ENCODE measurements at regions not wholly inside any gene's neighbourhood (a gene's known extent, or its start where the extent isn't known, plus 50 kb on each side); places are given as distances from the start of the nearest gene placed in this dataset.
A peak's percentile ranks its signal among the peaks of the same experiment; 100 is the strongest.

DNA sequence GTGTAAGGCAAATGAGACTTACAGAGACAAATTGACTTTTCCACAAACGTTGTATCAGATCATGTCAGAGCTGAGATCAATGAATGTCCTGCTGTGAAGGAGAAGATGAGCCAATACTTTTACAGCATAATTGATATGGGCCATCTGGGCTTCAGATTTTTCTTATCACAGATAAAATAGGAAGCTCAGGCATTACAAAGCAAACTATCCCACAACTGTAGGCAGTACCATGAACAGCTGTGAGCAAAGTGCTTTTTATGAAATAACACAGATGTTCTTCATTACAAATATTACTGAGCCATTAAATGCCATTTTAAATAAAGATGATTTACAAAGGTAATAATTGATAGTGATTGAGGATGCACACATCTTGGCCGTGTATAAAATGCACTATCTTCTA lies 852.3 kb downstream of the OTOL1 start:
- Histone ChIP-seq H3K9me3 (ENCODE audit: low read length) (no peaks in the 10 kb centered on the region), H3K4me1 (ENCODE audit: insufficient read depth, low read length) (peaks cover 11% of the 10 kb centered on the region), H3K9ac (ENCODE audit: low read length) (no peak overlapping the region), H3K27ac (ENCODE audit: low read depth, low read length) (no peak overlapping the region), H3K36me3 (ENCODE audit: insufficient read depth, low read length) (no peaks in the 10 kb centered on the region), H3K4me3 (ENCODE audit: low read depth in 1 of 2, low read length in 2 of 2) (no peak overlapping the region), H3K27me3 (ENCODE audit: control insufficient read depth in 1 of 2, insufficient read depth in 2 of 2, low read length in 2 of 2) (no peaks in the 10 kb centered on the region)

DNA sequence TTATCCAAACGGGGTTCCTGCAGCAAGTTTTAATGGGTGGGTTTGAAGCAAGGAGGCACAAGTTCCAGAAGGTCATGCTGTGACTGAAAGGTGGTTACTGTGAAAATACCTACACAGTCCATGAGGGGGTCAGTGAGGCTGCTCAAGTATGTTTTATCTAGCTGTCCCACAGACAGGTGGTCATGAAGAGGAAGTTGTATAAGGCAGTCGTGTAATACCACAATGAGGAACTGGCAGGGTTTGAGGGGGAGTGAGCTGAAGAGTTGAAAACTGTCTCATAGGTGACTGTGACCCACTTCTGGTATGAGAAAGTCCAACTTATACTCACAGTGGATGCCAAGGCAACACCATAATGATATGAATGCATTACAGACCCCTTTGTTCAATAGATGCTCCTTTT lies 856.8 kb downstream of the OTOL1 start:
- no peak overlapping the region for H3K9ac ChIP-seq (ENCODE audit: low read length)
- no peak overlapping the region for H3K4me3 ChIP-seq (ENCODE audit: low read depth in 1 of 2, low read length in 2 of 2)
- no peaks in the 10 kb centered on the region for H3K9me3 ChIP-seq (ENCODE audit: low read length)
- H3K27me3 ChIP-seq (ENCODE audit: control insufficient read depth in 1 of 2, insufficient read depth in 2 of 2, low read length in 2 of 2): no peaks in the 10 kb centered on the region
- peaks cover 12% of the 10 kb centered on the region for H3K4me1 ChIP-seq (ENCODE audit: insufficient read depth, low read length)
- H3K27ac ChIP-seq (ENCODE audit: low read depth, low read length): no peak overlapping the region
- H3K36me3 ChIP-seq (ENCODE audit: insufficient read depth, low read length): no peaks in the 10 kb centered on the region

DNA sequence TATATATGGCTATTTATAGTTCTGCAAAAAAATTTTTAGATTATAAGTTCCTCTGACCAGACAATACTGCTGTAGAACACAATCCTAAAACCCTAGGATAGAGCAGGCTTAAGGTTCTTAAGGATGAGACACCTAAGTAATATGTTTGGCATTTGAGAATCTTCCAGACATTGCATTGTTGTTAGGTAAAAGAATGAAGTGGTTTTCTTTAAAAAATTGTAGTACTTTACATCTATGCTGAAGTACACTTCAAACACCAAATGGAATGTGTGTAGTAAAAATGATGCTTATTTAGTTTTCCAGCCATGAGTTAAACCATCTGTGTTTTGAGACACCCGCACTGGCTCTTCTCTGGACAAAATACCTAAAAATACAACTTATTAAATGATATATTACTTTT lies 857.7 kb downstream of the OTOL1 start:
- no peaks in the 10 kb centered on the region for H3K36me3 ChIP-seq (ENCODE audit: insufficient read depth, low read length)
- peaks cover 8% of the 10 kb centered on the region for H3K4me1 ChIP-seq (ENCODE audit: insufficient read depth, low read length)
- H3K27ac ChIP-seq (ENCODE audit: low read depth, low read length): peak overlapping the region; percentile 21
- no peaks in the 10 kb centered on the region for H3K9me3 ChIP-seq (ENCODE audit: low read length)
- H3K27me3 ChIP-seq (ENCODE audit: control insufficient read depth in 1 of 2, insufficient read depth in 2 of 2, low read length in 2 of 2): no peaks in the 10 kb centered on the region
- H3K4me3 ChIP-seq (ENCODE audit: low read depth in 1 of 2, low read length in 2 of 2): no peak overlapping the region
- H3K9ac ChIP-seq (ENCODE audit: low read length): no peak overlapping the region

DNA sequence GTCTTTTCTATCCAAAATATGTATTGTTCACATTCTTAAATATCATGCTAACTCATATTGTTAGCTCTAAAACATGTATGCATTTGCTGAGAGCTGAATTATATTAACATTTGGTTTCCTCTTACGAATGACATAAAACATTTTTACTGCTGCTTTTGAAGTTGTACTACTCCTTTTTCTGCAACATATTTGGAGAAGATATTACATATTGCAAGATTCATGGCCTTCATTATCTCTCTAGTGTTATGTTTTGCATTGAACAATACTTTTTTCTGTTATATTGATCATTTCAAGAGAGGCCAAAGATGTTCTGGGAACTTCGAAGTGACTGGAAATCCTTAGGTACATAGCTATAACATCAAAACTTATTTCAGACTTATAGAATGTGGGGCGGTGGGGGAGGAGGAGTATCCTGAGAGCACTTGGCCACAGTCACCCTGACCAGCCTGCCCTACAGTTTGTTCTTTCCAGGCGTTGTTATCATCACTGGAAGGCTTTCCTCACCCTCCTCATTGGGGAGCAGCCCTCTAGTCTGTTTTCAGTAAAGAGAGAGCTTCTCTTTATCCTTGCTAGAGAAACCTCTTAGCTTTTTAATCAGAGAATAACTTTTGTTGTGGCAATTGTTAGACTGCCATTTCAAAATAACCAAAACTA lies 868.6 kb downstream of the OTOL1 start:
- H3K9ac ChIP-seq (ENCODE audit: low read length): no peak overlapping the region
- no peak overlapping the region for H3K4me3 ChIP-seq (ENCODE audit: low read depth in 1 of 2, low read length in 2 of 2)
- no peak overlapping the region for H3K27ac ChIP-seq (ENCODE audit: low read depth, low read length)
- no peaks in the 10 kb centered on the region for H3K27me3 ChIP-seq (ENCODE audit: control insufficient read depth in 1 of 2, insufficient read depth in 2 of 2, low read length in 2 of 2)
- H3K9me3 ChIP-seq (ENCODE audit: low read length): no peaks in the 10 kb centered on the region
- H3K36me3 ChIP-seq (ENCODE audit: insufficient read depth, low read length): no peaks in the 10 kb centered on the region
- H3K4me1 ChIP-seq (ENCODE audit: insufficient read depth, low read length): peaks cover 41% of the 10 kb centered on the region

DNA sequence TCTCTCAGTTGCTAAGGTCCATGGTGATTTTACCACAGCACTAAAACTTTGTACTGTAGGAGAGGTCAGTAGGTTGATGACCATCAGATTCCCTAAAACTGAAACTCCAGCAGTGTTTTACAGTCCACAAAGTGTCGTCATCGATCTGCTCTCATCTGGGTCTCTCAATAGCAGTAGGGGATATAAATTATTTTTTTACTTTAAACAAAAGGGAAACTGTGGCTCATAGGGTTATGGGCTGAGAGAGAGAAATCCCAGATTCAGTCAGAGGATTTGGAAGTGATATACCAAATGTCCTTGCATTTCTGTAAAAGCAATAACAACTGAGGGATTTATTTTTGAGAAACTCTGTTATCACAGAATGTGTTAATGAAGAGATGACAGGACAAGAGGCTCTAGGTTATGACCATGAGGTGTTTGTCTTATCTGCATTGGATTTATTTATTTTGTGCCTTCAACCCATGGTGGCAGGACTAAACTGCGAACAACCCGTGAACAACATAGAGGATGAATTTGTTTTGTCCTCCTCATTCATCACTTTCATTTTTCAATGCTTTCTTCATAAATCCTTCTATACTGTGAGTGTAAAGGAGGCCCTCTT lies 869.7 kb downstream of the OTOL1 start:
- H3K27ac ChIP-seq (ENCODE audit: low read depth, low read length): no peak overlapping the region
- no peak overlapping the region for H3K4me3 ChIP-seq (ENCODE audit: low read depth in 1 of 2, low read length in 2 of 2)
- H3K9me3 ChIP-seq (ENCODE audit: low read length): no peaks in the 10 kb centered on the region
- peaks cover 41% of the 10 kb centered on the region for H3K4me1 ChIP-seq (ENCODE audit: insufficient read depth, low read length)
- H3K36me3 ChIP-seq (ENCODE audit: insufficient read depth, low read length): no peaks in the 10 kb centered on the region
- H3K27me3 ChIP-seq (ENCODE audit: control insufficient read depth in 1 of 2, insufficient read depth in 2 of 2, low read length in 2 of 2): no peaks in the 10 kb centered on the region
- no peak overlapping the region for H3K9ac ChIP-seq (ENCODE audit: low read length)

DNA sequence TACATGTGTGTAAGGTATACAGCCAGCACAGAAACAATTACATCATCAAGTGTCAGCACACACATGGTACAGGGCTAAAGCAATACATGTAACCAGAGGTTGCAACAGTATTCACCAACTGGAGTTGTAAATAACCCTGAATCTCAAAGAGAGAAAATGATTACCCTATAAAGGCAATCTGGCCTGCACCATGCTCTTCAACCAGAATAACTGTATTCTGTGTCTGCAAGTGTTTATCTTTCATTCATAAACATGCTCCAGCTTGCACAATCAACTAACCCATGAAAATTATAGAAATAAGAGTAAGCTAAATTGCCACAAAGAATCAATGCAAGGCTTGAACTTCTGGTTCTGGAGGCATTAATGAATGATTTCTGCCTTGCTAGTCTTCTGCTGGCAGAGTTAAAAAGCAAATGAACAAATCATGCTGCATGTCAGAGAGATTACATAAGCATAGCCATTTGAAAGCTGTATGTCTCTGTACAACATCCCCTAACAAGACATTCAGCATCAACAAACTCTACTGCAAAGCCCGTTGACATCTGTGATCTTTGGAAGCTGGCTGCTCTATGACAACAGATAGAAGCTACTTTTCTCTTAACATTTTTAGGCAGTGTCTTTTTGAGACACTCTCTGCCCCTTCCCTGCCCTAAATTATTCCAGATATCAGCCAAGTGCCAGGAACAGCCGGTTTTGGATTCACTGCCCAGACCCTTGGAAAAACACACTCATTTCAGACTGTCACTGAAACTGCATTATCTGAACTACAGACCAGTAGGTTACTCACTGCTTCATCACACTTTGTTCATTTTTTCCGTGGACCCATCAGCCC lies 871.0 kb downstream of the OTOL1 start:
- no peaks in the 10 kb centered on the region for H3K9me3 ChIP-seq (ENCODE audit: low read length)
- H3K9ac ChIP-seq (ENCODE audit: low read length): no peak overlapping the region
- no peaks in the 10 kb centered on the region for H3K27me3 ChIP-seq (ENCODE audit: control insufficient read depth in 1 of 2, insufficient read depth in 2 of 2, low read length in 2 of 2)
- no peak overlapping the region for H3K27ac ChIP-seq (ENCODE audit: low read depth, low read length)
- H3K4me1 ChIP-seq (ENCODE audit: insufficient read depth, low read length): peaks cover 41% of the 10 kb centered on the region
- no peak overlapping the region for H3K4me3 ChIP-seq (ENCODE audit: low read depth in 1 of 2, low read length in 2 of 2)
- H3K36me3 ChIP-seq (ENCODE audit: insufficient read depth, low read length): no peaks in the 10 kb centered on the region

DNA sequence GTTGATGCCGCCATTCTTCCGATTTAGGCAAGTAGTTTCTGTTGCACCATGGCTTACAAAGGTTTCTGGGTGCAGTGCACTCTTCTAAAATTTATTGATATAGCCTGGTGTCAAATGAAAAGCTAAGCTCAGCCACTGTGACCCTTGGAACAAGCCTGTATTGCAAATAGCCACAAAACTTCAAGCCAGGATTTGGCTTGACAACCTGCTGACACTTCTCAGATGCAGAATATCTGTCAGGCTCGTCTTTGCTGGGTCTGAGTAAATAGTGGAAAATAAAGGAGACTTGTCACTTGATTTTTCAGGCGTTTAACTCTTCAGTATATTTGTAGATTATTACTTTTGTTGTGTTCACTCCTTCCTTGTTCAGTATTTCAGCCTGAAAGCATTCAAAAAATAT lies 871.8 kb downstream of the OTOL1 start:
- Histone ChIP-seq H3K27me3 (ENCODE audit: control insufficient read depth in 1 of 2, insufficient read depth in 2 of 2, low read length in 2 of 2) (no peaks in the 10 kb centered on the region), H3K27ac (ENCODE audit: low read depth, low read length) (no peak overlapping the region), H3K9ac (ENCODE audit: low read length) (no peak overlapping the region), H3K9me3 (ENCODE audit: low read length) (no peaks in the 10 kb centered on the region), H3K4me3 (ENCODE audit: low read depth in 1 of 2, low read length in 2 of 2) (no peak overlapping the region), H3K4me1 (ENCODE audit: insufficient read depth, low read length) (peaks cover 41% of the 10 kb centered on the region), H3K36me3 (ENCODE audit: insufficient read depth, low read length) (no peaks in the 10 kb centered on the region)

DNA sequence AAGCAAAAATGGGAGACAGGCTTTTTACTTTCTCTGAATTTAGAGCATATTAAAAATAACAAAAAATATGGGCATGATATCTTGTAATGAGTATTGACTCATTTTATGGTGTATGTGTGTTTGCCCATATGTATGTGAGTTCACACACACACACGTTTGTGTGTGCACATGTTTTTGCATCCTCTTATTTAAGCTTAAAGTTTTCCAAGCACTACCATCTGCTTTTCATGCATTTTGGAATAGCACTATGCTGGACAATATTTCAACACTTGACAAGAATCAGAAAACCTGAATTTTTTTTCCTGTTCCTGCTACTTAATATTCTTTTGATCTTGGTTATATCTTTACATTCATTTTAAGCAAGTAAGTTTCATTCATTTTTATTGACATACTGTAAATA lies 872.7 kb downstream of the OTOL1 start:
- H3K4me1 ChIP-seq (ENCODE audit: insufficient read depth, low read length): peaks cover 41% of the 10 kb centered on the region
- H3K9me3 ChIP-seq (ENCODE audit: low read length): no peaks in the 10 kb centered on the region
- no peak overlapping the region for H3K4me3 ChIP-seq (ENCODE audit: low read depth in 1 of 2, low read length in 2 of 2)
- H3K36me3 ChIP-seq (ENCODE audit: insufficient read depth, low read length): no peaks in the 10 kb centered on the region
- H3K27me3 ChIP-seq (ENCODE audit: control insufficient read depth in 1 of 2, insufficient read depth in 2 of 2, low read length in 2 of 2): no peaks in the 10 kb centered on the region
- no peak overlapping the region for H3K9ac ChIP-seq (ENCODE audit: low read length)
- no peak overlapping the region for H3K27ac ChIP-seq (ENCODE audit: low read depth, low read length)

DNA sequence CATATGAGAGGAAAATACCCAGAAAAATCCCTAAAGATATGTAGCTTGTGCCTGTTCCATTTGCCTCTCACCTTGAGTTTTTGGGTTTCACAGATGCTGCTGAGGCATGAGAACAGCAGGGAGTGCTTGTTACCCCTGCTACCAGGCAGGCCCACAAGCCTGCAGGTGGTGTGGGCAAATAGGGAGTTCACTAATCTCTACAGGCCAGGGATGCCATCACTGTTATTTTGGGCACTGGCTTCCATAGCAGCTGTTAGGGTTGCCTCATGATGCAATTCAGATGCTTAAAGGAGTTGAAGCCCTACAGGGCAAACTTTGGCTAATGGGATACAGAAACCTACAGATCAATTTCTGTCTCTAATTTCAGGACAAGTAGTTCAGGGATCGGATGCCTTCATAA lies 873.5 kb downstream of the OTOL1 start:
- Histone ChIP-seq H3K4me1 (ENCODE audit: insufficient read depth, low read length) (peaks cover 38% of the 10 kb centered on the region), H3K27me3 (ENCODE audit: control insufficient read depth in 1 of 2, insufficient read depth in 2 of 2, low read length in 2 of 2) (no peaks in the 10 kb centered on the region), H3K9me3 (ENCODE audit: low read length) (no peaks in the 10 kb centered on the region), H3K9ac (ENCODE audit: low read length) (no peak overlapping the region), H3K4me3 (ENCODE audit: low read depth in 1 of 2, low read length in 2 of 2) (no peak overlapping the region), H3K36me3 (ENCODE audit: insufficient read depth, low read length) (no peaks in the 10 kb centered on the region), H3K27ac (ENCODE audit: low read depth, low read length) (no peak overlapping the region)

DNA sequence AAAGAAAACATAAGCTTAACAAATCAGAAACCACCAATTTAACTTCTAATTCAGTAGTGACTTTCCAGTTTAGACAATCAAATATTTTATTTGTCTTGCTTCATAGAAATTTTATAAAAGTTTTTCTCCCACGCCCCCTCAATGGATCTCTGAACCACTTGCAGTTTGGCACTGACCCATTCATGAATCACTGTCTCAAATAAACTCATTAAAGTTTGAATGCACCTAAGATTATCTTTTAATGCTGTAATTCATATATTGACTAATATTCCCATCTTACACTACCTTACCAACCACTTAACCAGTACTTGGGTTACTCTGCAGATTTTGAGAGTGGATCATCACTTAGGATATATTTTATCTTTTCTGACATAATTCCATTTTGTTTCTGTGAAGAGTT lies 880.2 kb downstream of the OTOL1 start:
- H3K27ac ChIP-seq (ENCODE audit: low read depth, low read length): no peak overlapping the region
- no peaks in the 10 kb centered on the region for H3K36me3 ChIP-seq (ENCODE audit: insufficient read depth, low read length)
- no peaks in the 10 kb centered on the region for H3K9me3 ChIP-seq (ENCODE audit: low read length)
- no peak overlapping the region for H3K4me3 ChIP-seq (ENCODE audit: low read depth in 1 of 2, low read length in 2 of 2)
- no peaks in the 10 kb centered on the region for H3K4me1 ChIP-seq (ENCODE audit: insufficient read depth, low read length)
- H3K27me3 ChIP-seq (ENCODE audit: control insufficient read depth in 1 of 2, insufficient read depth in 2 of 2, low read length in 2 of 2): no peaks in the 10 kb centered on the region
- no peak overlapping the region for H3K9ac ChIP-seq (ENCODE audit: low read length)

DNA sequence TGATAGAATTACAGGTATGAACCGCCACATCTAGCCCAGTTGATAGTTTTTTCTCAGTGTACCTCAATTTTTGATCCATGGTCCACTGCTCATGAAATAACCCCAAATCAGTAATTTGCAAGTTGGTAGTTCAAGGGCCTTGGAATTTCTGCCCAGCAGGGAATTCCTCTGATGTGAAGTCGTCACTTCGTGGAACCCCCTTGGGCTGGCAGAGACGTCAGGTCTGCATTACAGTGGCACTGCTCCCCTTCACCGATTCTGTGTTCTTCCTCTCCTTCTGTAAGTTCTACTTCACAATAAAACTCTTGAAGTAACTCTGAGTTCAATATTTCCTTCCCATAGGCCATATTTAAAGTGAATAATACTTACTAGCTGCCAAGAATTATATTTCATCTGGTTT lies 881.0 kb downstream of the OTOL1 start:
- Histone ChIP-seq H3K36me3 (ENCODE audit: insufficient read depth, low read length) (no peaks in the 10 kb centered on the region), H3K9me3 (ENCODE audit: low read length) (no peaks in the 10 kb centered on the region), H3K27me3 (ENCODE audit: control insufficient read depth in 1 of 2, insufficient read depth in 2 of 2, low read length in 2 of 2) (no peaks in the 10 kb centered on the region), H3K9ac (ENCODE audit: low read length) (no peak overlapping the region), H3K27ac (ENCODE audit: low read depth, low read length) (no peak overlapping the region), H3K4me3 (ENCODE audit: low read depth in 1 of 2, low read length in 2 of 2) (no peak overlapping the region), H3K4me1 (ENCODE audit: insufficient read depth, low read length) (no peaks in the 10 kb centered on the region)

Data from muscle layer of colon (tissue), 2 donors.